HG03066 (cell line): ENCODE measurements at regions not wholly inside any gene's neighbourhood (a gene's known extent, or its start where the extent isn't known, plus 50 kb on each side); places are given as distances from the start of the nearest gene placed in this dataset.

Experiments
- ATAC-seq: cut with Tn5 transposase; IDR thresholded peaks from one replicate; pipeline ENCODE4 v1.9.1; 2021; ENCODE audit warnings: low read depth; ENCODE audit not compliant: unreplicated experiment

GRCh38 chr5:105593011-105593760 lies 2030.6 kb upstream of the NUDT12 start:
- no peak for ATAC-seq

DNA sequence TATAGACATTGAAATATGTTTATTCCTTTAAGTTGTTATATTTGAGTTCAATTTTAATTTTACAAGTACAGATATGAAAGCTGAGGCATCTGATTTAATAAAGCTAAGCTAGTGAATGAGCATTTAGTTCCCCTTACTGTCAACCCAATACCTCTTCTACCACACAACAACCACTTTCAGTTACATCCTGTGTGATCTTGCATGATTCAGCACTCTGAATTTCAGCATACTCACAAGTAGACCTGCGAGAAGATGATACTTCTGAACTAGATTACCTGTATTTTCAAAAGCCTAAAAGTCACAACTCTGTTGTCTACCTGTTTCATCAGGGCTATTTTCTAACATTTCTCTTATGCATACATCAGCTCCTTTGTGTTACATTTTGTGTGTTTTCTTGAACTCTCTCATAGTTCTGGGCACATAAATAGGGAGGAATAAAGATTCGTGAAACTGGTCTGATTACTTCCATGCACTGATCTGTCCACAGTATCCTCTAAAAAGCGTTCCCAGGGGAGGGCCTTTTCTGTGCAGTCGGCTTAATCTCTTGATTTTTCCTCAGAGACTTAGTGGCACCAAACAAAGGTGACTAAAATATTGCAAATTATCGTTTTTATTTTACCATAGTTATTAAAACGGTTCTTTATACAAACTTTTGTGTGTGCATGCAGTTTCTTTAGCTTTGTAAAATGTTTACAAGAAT lies 2025.5 kb upstream of the NUDT12 start:
- no peak for ATAC-seq

GRCh38 chr5:105581988-105582690 lies 2019.5 kb upstream of the NUDT12 start:
- no peak for ATAC-seq

DNA sequence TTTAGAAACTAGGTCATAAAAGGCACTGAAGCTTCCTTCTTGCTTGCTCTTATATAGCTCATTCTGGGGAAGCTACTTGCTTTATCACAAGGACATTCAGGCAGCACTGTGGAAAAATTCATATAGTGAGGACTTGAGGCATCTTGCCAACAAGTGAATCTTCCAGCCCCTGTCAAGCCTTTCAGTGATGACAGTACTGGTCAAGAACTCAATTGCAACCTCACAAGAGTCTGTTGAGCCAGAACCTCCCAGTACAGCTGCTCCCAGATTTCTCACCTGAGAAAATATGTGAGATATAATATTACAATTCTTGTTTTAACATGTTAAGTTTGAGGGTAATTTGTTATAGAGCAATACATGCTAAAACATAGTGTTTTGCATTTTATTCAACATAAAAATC lies 2011.0 kb upstream of the NUDT12 start:
- ATAC-seq: no peak

DNA sequence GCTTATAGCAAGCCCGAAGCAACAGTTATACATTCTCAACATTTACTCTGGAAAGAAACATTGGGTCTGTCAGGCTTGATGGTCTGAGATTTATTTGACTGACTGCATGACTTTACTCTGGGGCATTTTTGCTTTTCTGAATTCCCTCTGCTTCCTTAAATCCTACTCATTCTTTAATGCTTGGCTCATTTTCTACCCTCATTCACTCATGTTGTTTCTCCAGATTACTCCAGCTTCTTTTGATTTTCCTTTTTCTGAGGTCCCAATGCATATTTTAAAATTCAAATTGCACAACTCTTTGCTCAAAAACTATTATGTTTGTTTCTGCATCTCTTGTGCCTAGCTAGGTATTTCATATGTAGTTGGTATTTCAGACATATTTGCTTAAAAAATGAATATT lies 2002.9 kb upstream of the NUDT12 start:
- ATAC-seq: no peak

DNA sequence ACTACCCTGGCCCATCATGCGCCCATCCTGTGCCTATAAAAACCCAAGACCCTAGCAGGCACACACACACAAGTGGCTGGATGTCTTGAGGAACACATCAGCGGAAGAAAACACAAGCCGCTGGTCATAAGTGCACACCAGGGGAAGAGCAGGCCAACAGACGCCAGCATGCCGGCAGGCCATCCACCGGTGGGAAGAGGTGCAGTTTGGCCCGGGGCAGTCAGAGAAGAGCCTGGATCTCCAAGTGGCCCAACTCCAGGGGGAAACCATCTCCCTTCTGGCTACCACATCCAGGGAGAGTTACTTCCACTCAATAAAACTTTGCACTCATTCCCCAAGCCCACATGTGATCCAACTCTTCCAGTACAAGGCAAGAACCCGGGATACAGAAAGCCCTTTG lies 2001.3 kb upstream of the NUDT12 start:
- ATAC-seq: no peak

- no peak for ATAC-seq
Measured at GRCh38 chr5:105554568-105555169, 1992.1 kb upstream of the NUDT12 start.

- ATAC-seq: no peak
Measured at GRCh38 chr5:105544300-105544699, 1981.7 kb upstream of the NUDT12 start.

DNA sequence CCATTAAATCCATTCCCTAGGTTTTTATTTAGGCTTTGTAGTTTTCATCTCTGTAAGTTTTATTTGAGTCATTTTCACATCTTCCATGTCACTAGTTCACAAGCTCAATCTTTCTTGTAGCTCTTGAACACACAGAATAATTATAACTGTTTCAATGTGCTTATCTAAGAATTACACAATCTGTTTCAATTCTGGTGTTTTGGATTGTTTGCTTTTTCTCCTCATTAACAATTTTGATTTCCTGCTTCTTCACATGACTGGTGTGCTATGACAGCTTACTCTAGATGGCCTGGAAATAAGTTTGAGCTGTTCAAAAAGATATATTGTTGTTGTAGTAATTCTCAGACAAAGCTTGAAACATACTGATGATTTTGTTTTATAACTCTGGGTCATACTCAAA lies 1974.1 kb upstream of the NUDT12 start:
- no peak for ATAC-seq

DNA sequence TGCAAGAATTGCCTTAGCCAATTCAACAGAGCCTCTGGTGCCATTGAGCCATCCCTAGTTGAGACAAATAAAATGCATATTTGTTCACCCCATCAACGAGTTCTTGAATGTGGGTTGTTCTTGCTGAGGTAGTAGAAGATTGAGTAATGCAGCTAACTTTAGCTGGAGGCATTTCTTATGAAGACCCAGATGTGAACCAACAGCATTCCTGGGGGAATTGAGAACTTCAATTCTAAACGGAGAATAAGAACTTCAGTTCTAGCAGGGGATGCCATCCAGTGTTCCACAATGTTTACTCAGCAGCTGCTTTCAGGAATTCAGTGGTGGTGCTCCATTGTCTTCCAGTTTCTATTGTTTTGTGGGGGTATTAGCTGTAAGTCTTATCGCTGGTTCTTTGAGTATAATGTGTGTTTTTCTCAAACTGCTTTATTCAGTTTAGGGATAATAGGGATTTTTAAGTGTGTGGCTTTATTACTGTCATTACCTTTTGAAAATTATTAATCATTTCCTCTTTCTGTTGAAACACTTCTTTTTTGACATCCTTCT lies 1968.2 kb upstream of the NUDT12 start:
- no peak for ATAC-seq

DNA sequence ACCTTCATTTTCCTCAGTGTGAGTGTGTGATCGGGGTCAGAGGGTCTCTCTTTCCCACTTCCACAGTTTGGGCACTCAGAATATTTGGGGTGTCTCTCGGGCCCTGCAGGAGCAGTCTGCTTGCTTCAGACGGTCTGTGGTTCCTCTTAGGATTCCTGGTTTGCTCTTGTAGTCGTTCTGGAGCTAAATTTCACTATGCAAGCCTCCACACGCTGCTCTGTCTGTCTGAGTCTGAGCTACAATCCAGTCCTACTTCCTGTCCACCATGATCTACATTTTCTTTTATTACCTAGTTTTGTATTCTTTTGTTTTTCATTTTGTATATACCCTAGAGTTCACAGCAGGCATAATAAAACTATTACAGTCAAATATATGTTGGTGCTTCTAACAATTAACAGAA lies 1967.3 kb upstream of the NUDT12 start:
- ATAC-seq: no peak

- ATAC-seq: no peak
Measured at GRCh38 chr5:105508519-105508918, 1945.9 kb upstream of the NUDT12 start.

DNA sequence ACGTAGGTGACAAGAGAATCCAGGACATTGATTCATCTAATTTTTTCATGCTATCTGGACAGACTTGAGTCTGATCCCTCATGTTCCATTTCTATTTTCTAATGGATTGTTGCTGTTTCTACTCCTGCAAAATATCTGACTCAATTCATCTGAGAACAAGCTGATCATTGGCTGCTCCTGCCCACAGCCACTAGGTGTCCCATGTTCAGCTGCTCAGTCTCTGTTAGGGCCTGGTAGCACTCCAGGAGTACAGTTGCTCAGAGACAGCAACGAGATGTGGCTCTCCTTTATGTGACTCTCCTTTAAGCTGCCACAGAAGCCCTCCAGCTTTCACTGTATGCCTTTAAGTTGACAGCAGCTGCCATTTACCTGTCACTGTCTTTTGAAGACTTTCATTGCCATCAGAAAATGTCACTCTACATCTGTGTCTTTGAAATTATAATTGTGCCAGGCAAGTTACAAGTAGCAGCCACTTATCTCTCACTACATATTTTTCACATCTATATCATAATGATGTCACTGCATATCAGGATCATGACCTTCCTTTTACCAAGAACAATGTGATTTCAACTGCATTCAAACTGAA lies 1944.2 kb upstream of the NUDT12 start:
- ATAC-seq: no peak

GRCh38 chr5:105503950-105504349 lies 1941.4 kb upstream of the NUDT12 start:
- no peak for ATAC-seq

- ATAC-seq: no peak
Measured at GRCh38 chr5:105501315-105501714, 1938.7 kb upstream of the NUDT12 start.

GRCh38 chr5:105475401-105475800 lies 1912.8 kb upstream of the NUDT12 start:
- no peak for ATAC-seq

- ATAC-seq: no peak
Measured at GRCh38 chr5:105462377-105462776, 1899.8 kb upstream of the NUDT12 start.

DNA sequence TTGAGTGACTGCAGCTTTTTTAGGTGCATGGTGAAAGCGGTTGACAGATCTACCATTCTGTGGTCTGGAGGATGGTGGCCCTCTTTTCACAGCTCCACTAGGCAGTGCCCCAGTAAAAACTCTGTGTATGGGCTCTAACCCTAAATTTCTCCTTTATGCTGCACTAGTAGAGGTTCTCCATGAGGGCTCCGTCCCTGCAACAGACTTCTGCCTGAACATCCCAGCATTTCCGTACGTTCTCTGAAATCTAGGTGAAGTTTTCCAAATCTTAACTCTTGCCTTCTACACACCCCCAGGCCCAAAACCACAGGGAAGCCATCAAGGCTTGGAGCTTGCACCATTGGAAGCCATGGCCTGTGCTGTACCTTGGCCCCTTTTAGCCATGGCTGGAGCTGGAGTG lies 1898.1 kb upstream of the NUDT12 start:
- no peak for ATAC-seq

DNA sequence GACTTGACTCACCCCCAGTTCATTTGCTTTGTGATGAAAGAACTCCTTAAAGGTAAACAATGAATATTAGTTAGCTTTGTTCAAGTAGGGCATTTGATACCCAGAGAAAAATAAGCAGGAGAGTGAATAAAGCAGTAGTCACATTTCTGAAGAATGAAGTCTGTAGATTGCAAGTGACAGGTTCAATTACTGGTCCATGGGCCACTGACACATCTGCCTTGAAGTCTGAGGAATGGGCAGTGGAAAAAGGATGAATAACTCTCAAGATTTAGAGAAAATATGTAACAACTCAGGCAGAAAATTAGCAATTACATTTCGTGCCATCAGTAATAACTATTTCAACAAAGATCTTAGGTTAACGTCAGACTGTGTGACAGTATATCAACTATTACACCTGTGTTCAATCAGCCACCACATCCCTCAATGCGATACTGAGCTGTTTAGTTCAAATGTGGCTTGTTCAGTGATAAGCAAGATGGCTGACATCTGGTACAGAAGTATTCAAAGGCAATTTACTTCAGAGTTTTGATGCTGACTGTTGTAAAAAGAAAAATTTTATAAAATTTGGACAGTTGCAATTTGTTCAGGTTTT lies 1890.7 kb upstream of the NUDT12 start:
- ATAC-seq: no peak

DNA sequence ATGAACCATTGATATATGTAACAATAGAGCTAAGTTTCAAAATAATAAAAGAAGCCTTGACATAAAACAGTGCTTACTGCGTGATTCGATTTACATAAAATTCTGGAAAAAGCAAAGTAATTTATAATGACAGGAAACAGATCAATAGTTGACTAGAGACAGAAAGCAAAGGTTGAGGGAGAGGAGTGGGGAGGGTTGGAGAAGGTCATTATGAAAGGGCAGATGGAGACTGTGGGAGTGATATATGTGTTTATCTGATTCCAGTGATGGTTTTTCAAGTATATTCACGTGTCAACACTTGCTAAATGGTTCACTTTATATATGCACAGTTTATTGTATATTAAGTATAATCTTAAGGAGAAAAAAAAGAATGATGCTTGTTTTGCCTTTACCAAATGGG lies 1885.7 kb upstream of the NUDT12 start:
- ATAC-seq: no peak
